Right atrium auricular region (tissue), 2 donors: ENCODE measurements at regions not wholly inside any gene's neighbourhood (a gene's known extent, or its start where the extent isn't known, plus 50 kb on each side); places are given as distances from the start of the nearest gene placed in this dataset.

Source experiments
- DNase-seq: peaks from one replicate; pipeline ENCODE4 v3.0.0-alpha.2; 2019; ENCODE audit warnings: low spot score
- H3K27ac ChIP-seq, 2 donors: fragments of 200-600 bp; sonication (generic); 1 replicate in 1 of 2; 2 replicates in 1 of 2; pipeline ENCODE4 v1.5.1; 2016 to 2019
- H3K27me3 ChIP-seq, 2 donors: fragments of 200-600 bp; sonication (generic); one replicate each; pipeline versions ENCODE4 v1.5.1 to v1.6.0; 2017 to 2019
- H3K36me3 ChIP-seq: fragments of 200-600 bp; sonication (generic); one replicate; pipeline ENCODE4 v1.5.1; 2016
- H3K4me1 ChIP-seq, 2 donors: fragments of 200-600 bp; sonication (generic); one replicate each; pipeline versions ENCODE4 v1.5.1 to v1.6.0; 2017 to 2019
- H3K4me3 ChIP-seq, 2 donors: fragments of 200-600 bp; sonication (generic); 1 replicate in 1 of 2; 2 replicates in 1 of 2; pipeline ENCODE4 v1.5.1; 2017 to 2019; ENCODE audit warnings: mild to moderate bottlenecking in 1 of 2, moderate library complexity in 1 of 2
- H3K9me3 ChIP-seq, 2 donors: fragments of 200-600 bp; sonication (generic); one replicate each; pipeline ENCODE4 v1.5.1; 2019
- TF ChIP-seq, protein P1 (sequence below), 2 donors: fragments of 200-600 bp; sonication (generic); IDR thresholded peaks; one replicate each; pipeline ENCODE4 v1.5.1; 2019; ENCODE audit warnings: antibody characterized with exemption in 2 of 2

DNA sequence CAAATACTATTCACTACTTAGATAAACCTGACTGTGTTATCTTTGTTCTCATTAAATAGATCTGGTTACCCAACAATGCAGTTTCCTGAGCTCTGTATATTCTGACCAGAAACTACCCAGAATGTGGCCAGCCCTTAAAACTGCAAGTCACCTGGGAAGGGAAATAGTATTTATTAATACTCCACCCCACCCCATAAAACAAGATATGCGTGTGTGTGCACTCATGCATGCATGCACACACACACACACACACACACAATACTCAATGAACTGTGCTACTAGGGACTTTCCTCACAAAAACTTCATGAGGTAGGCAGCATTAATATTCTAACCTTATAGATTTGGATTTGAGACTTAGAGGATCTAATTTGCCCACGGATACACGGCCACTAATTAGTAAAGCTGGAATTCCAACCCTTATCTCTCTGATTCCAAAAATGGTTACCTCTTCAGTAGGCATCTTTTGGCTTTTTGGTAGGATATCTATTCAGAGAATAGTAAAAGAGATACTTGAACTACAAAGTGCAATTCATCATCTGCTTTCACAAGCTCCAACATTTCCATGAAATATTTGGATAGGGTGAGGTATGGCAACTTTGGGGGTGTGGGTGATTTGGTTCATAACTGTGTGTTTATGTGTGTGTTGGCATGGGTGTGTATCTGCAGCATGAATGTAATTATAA is 197.0 kb upstream of the CFAP20DC start:
- Histone ChIP-seq H3K36me3 (no peaks in the 10 kb centered on the region), H3K4me3 (no peak overlapping the region), H3K4me1 (peaks cover 0 to 9% of the 10 kb centered on the region in 2 donors), H3K9me3 (no peaks in the 10 kb centered on the region), H3K27ac (no peak overlapping the region), H3K27me3 (no peaks in the 10 kb centered on the region)
- no peak for DNase-seq
- TF ChIP-seq, protein P1, sequence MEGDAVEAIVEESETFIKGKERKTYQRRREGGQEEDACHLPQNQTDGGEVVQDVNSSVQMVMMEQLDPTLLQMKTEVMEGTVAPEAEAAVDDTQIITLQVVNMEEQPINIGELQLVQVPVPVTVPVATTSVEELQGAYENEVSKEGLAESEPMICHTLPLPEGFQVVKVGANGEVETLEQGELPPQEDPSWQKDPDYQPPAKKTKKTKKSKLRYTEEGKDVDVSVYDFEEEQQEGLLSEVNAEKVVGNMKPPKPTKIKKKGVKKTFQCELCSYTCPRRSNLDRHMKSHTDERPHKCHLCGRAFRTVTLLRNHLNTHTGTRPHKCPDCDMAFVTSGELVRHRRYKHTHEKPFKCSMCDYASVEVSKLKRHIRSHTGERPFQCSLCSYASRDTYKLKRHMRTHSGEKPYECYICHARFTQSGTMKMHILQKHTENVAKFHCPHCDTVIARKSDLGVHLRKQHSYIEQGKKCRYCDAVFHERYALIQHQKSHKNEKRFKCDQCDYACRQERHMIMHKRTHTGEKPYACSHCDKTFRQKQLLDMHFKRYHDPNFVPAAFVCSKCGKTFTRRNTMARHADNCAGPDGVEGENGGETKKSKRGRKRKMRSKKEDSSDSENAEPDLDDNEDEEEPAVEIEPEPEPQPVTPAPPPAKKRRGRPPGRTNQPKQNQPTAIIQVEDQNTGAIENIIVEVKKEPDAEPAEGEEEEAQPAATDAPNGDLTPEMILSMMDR (IDR thresholded peaks at IDR 0.05) = no peak

DNA sequence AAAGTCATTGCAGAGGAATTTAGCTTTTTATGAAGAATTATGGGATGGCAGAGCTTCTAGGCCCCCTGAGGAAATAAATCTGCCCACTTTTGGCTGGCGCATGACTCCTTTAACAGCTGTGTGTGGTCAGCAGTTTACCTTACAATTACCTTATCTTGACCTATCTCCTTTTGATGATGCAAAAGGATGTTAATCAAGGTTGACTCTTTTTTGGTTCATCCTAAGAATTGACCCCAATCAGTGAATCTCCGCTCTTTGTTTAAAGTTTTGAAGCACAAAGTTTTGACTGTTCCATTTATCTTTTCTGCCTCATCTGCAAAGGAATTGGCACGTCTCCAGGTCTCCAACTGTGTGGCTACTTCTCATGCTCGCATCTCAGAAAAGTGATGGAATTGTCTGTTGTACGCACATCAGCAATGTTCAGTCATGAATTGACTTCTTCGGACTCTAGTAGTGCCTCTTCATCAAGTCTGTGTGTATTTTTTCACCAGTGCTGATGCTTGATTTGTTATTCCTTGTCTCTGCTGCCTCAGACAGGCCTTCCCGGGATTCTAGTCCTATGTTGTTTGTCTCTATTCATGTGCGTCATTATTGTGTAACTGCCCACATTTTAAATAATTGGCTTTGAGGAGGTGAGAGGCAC is 196.2 kb upstream of the CFAP20DC start:
- Histone ChIP-seq H3K4me1 (peaks cover 0 to 9% of the 10 kb centered on the region in 2 donors), H3K36me3 (no peaks in the 10 kb centered on the region), H3K4me3 (no peak overlapping the region), H3K9me3 (no peaks in the 10 kb centered on the region), H3K27me3 (no peaks in the 10 kb centered on the region), H3K27ac (no peak overlapping the region)
- DNase-seq = no peak
- TF ChIP-seq, protein P1 (IDR thresholded peaks at IDR 0.05) = no peak

DNA sequence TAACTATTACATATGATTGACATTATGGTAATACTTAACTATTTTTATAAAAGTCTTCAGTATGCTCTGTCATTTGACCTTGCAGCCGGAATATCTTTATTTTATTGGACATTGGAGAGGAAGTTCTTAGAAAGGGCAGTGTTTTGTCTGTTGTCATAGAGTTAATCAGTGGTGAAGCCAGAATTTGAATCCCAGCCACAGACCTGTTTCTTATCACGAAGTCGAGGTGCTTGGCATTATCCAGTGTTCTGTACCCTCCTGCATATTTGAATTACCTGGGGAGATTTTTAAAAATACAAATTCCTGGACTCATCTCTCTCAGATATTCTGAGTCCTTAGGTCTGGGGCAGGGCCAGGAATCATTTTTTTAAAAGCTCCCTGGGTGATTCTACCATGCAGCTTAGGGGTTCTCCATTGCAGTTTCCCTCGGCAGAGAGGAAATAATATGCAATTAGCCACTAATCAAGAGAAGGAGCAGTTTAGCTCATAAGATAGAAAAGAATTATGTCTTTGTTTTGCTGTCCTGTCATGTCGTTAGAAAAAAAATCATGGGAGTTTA is 195.6 kb upstream of the CFAP20DC start:
- no peaks in the 10 kb centered on the region for H3K36me3 ChIP-seq
- H3K9me3 ChIP-seq = no peaks in the 10 kb centered on the region
- no peak for DNase-seq
- TF ChIP-seq, protein P1 (IDR thresholded peaks at IDR 0.05) = no peak
- peaks cover 0 to 9% of the 10 kb centered on the region in 2 donors for H3K4me1 ChIP-seq
- H3K27ac ChIP-seq = no peak overlapping the region
- no peak overlapping the region for H3K4me3 ChIP-seq
- no peaks in the 10 kb centered on the region for H3K27me3 ChIP-seq

DNA sequence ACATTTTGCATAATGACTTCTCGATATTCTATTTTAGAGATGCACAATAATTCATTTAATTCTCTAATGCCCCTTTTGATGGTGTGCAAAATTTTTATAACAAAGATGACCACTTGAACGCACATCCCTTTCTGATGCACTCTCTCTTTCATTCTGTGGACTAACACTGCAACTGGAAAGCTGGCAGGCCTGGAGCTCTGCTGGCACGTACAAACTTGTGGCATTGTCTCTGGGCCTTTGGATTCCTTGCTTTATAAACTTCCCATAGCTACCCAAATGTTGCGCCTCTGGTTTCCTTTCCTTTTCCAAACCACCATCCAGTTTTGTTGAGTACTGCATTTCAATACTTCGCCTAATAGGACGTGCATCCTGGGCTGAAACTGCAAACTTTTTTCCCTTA is 194.5 kb upstream of the CFAP20DC start:
- Histone ChIP-seq H3K36me3 (no peaks in the 10 kb centered on the region), H3K27me3 (no peaks in the 10 kb centered on the region), H3K9me3 (no peaks in the 10 kb centered on the region), H3K4me1 (peaks cover 0 to 9% of the 10 kb centered on the region in 2 donors), H3K4me3 (no peak overlapping the region), H3K27ac (no peak overlapping the region)
- TF ChIP-seq, protein P1 (IDR thresholded peaks at IDR 0.05) = no peak
- DNase-seq = no peak

DNA sequence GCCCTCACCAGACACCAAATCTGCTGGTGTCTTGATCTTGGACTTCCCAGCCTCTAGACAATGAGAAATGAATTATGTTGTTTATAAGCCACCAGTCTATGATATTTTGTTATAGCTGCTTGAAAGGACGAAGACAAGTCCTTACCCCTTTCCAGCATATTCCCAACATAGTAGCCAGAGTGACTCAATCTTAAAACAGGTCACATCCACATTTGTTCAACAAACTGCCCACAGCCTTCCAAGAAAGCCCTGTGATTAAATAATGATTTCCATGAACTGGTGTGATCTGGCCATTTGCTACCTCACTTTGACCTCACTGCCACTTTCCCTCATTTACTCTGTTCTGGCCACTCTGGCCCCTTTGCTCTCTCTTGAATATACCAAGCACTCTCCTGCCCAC is 193.7 kb upstream of the CFAP20DC start:
- TF ChIP-seq, protein P1 (IDR thresholded peaks at IDR 0.05) = no peak
- Histone ChIP-seq H3K27ac (no peak overlapping the region), H3K27me3 (no peaks in the 10 kb centered on the region), H3K36me3 (no peaks in the 10 kb centered on the region), H3K9me3 (no peaks in the 10 kb centered on the region), H3K4me3 (no peak overlapping the region), H3K4me1 (peaks cover 0 to 9% of the 10 kb centered on the region in 2 donors)
- DNase-seq = no peak
